Activated CD4-positive, alpha-beta T cell treated with anti-CD3 and anti-CD28 coated beads for 24 hours (primary cell): ENCODE measurements at regions not wholly inside any gene's neighbourhood (a gene's known extent, or its start where the extent isn't known, plus 50 kb on each side); places are given as distances from the start of the nearest gene placed in this dataset.

ENCODE experiments used
- DNase-seq, 2 donors: peaks; one replicate each; pipeline ENCODE4 v3.0.0-alpha.2; 2020; ENCODE audit warnings: low read depth in 2 of 2

GRCh38 chr4:138751309-138751708 is 264.3 kb upstream of the NOCT start:
- no peak for DNase-seq

GRCh38 chr4:138749303-138749702 is 266.3 kb upstream of the NOCT start:
- DNase-seq, result no peak

- no peak for DNase-seq
These were observed 273.7 kb upstream of the NOCT start for GRCh38 chr4:138741766-138742377.

- no peak for DNase-seq
These were observed 274.5 kb upstream of the NOCT start for GRCh38 chr4:138740816-138741745.

GRCh38 chr4:138736362-138736761 is 279.2 kb upstream of the NOCT start:
- DNase-seq, result no peak

- no peak for DNase-seq
These were observed 280.8 kb upstream of the NOCT start for GRCh38 chr4:138734746-138735145.

GRCh38 chr4:138728566-138728965 is 287.0 kb upstream of the NOCT start:
- no peak for DNase-seq

GRCh38 chr4:138727731-138728130 is 287.9 kb upstream of the NOCT start:
- DNase-seq, result no peak

- DNase-seq, result no peak
These were observed 291.1 kb upstream of the NOCT start for GRCh38 chr4:138724530-138724929.

GRCh38 chr4:138716559-138717335 is 298.8 kb upstream of the NOCT start:
- no peak for DNase-seq

GRCh38 chr4:138710297-138710696 is 305.3 kb upstream of the NOCT start:
- no peak for DNase-seq

GRCh38 chr4:138709859-138710258 is 305.7 kb upstream of the NOCT start:
- no peak for DNase-seq

- DNase-seq, result no peak
These were observed 307.6 kb upstream of the NOCT start for GRCh38 chr4:138707746-138708677.

GRCh38 chr4:138706201-138706600 is 309.4 kb upstream of the NOCT start:
- no peak for DNase-seq

- no peak for DNase-seq
These were observed 313.3 kb upstream of the NOCT start for GRCh38 chr4:138702190-138702824.

- DNase-seq, result no peak
These were observed 316.9 kb upstream of the NOCT start for GRCh38 chr4:138698641-138699040.

GRCh38 chr4:138697851-138698250 is 317.7 kb upstream of the NOCT start:
- DNase-seq, result no peak

- DNase-seq, result no peak
These were observed 318.8 kb upstream of the NOCT start for GRCh38 chr4:138696771-138697170.

- no peak for DNase-seq
These were observed 319.5 kb upstream of the NOCT start for GRCh38 chr4:138696058-138696457.

GRCh38 chr4:138693526-138693925 is 322.1 kb upstream of the NOCT start:
- DNase-seq, result no peak

GRCh38 chr4:138692411-138692810 is 323.2 kb upstream of the NOCT start:
- DNase-seq, result no peak
